ENCODE measurements at regions not wholly inside any gene's neighbourhood (a gene's known extent, or its start where the extent isn't known, plus 50 kb on each side); places are given as distances from the start of the nearest gene placed in this dataset.

- H3K4me1 ChIP-seq: peaks cover 0 to 24% (median 4%) of the 10 kb centered on the region in 4 donors
- in situ Hi-C loops (cut with MboI; ENCODE audit: low pct_ligation_motif_present in 1 of 4, low pct_unique_long_range_greater_than_20kb in 1 of 4, low sequenced_read_pairs in 3 of 4) (no loop called here), intact Hi-C loops (cut with DNase I; ENCODE audit: low total_unique reads) (no loop called here)
- DNase-seq: no peak
- no peak for TF ChIP-seq CTCF (IDR thresholded peaks at IDR 0.05)
- TF ChIP-seq POLR2A (IDR thresholded peaks at IDR 0.05): no peak
- no peak for TF ChIP-seq POLR2AphosphoS5 (IDR thresholded peaks at IDR 0.05)
- no peaks in the 10 kb centered on the region for H3K27me3 ChIP-seq
- H3K36me3 ChIP-seq: no peaks in the 10 kb centered on the region
- 72 to 73% methylated on average over 6 of the region's 6 CpGs for WGBS, 2 donors (ENCODE audit: low coverage in 1 of 2)
- no peak overlapping the region for H3K4me3 ChIP-seq
- H3K27ac ChIP-seq: no peak overlapping the region
- no peaks in the 10 kb centered on the region for H3K9me3 ChIP-seq
Measured at GRCh38 chr9:108100571-108100970, 611.0 kb upstream of the KLF4 start.

GRCh38 chr9:108099854-108100253, 610.3 kb upstream of the KLF4 start:
- intact Hi-C loops (cut with DNase I; ENCODE audit: low total_unique reads) (no loop called here), in situ Hi-C loops (cut with MboI; ENCODE audit: low pct_ligation_motif_present in 1 of 4, low pct_unique_long_range_greater_than_20kb in 1 of 4, low sequenced_read_pairs in 3 of 4) (no loop called here)
- Histone ChIP-seq H3K4me3 (no peak overlapping the region), H3K27ac (peak overlapping the region in 2 of 4 donors; percentile 25 to 41), H3K27me3 (no peaks in the 10 kb centered on the region), H3K4me1 (peaks cover 0 to 19% (median 4%) of the 10 kb centered on the region in 4 donors), H3K36me3 (no peaks in the 10 kb centered on the region), H3K9me3 (no peaks in the 10 kb centered on the region)
- 52% methylated on average over 3 of the region's 3 CpGs; no CpG with 5 or more reads in 1 of the 2 donors for WGBS, 2 donors (ENCODE audit: low coverage in 1 of 2)
- DNase-seq: no peak
- no peak for TF ChIP-seq POLR2A (IDR thresholded peaks at IDR 0.05)
- TF ChIP-seq EP300 (IDR thresholded peaks at IDR 0.05; ENCODE audit: low read depth): no peak
- no peak for TF ChIP-seq CTCF (IDR thresholded peaks at IDR 0.05)
- no peak for TF ChIP-seq POLR2AphosphoS5 (IDR thresholded peaks at IDR 0.05)

- Histone ChIP-seq H3K27ac (peak overlapping the region in 1 of 4 donors; percentile 51), H3K9me3 (no peaks in the 10 kb centered on the region), H3K4me3 (no peak overlapping the region), H3K27me3 (no peaks in the 10 kb centered on the region), H3K36me3 (no peaks in the 10 kb centered on the region), H3K4me1 (peaks cover 0 to 27% (median 5%) of the 10 kb centered on the region in 4 donors)
- TF ChIP-seq EP300 (IDR thresholded peaks at IDR 0.05; ENCODE audit: low read depth) (no peak), POLR2A (IDR thresholded peaks at IDR 0.05) (no peak), POLR2AphosphoS5 (IDR thresholded peaks at IDR 0.05) (no peak), CTCF (IDR thresholded peaks at IDR 0.05) (no peak)
- intact Hi-C loops (cut with DNase I; ENCODE audit: low total_unique reads) (no loop called here), in situ Hi-C loops (cut with MboI; ENCODE audit: low pct_ligation_motif_present in 1 of 4, low pct_unique_long_range_greater_than_20kb in 1 of 4, low sequenced_read_pairs in 3 of 4) (no loop called here)
- WGBS, 2 donors (ENCODE audit: low coverage in 1 of 2): 90% methylated on average over 1 of the region's 1 CpG; no CpG with 5 or more reads in 1 of the 2 donors
- no peak for DNase-seq
Measured at GRCh38 chr9:108095496-108095895, 605.9 kb upstream of the KLF4 start.

- TF ChIP-seq POLR2AphosphoS5 (IDR thresholded peaks at IDR 0.05) (no peak), POLR2A (IDR thresholded peaks at IDR 0.05) (no peak), CTCF (IDR thresholded peaks at IDR 0.05) (no peak), EP300 (IDR thresholded peaks at IDR 0.05; ENCODE audit: low read depth) (no peak)
- Histone ChIP-seq H3K4me1 (peaks cover 0 to 19% (median 3%) of the 10 kb centered on the region in 4 donors), H3K27me3 (no peaks in the 10 kb centered on the region), H3K4me3 (no peak overlapping the region), H3K27ac (peak overlapping the region; percentile 51 to 77 (median 62)), H3K36me3 (no peaks in the 10 kb centered on the region), H3K9me3 (no peaks in the 10 kb centered on the region)
- no peak for DNase-seq
- intact Hi-C loops (cut with DNase I; ENCODE audit: low total_unique reads) (no loop called here), in situ Hi-C loops (cut with MboI; ENCODE audit: low pct_ligation_motif_present in 1 of 4, low pct_unique_long_range_greater_than_20kb in 1 of 4, low sequenced_read_pairs in 3 of 4) (no loop called here)
- WGBS, 2 donors (ENCODE audit: low coverage in 1 of 2): 86 to 93% methylated on average over 2 of the region's 2 CpGs
Measured at GRCh38 chr9:108094676-108094993, 605.1 kb upstream of the KLF4 start.

Data from transverse colon (tissue), 4 donors.